Glomerular visceral epithelial cell (primary cell): ENCODE measurements at regions not wholly inside any gene's neighbourhood (a gene's known extent, or its start where the extent isn't known, plus 50 kb on each side); places are given as distances from the start of the nearest gene placed in this dataset.
"Not testable (repeated sequence)": the region's sequence is repeated elsewhere in the genome, so short reads cannot be mapped to it uniquely, and the experiment has no call there.

Experiments
- DNase-seq: peaks from one replicate; pipeline ENCODE4 v3.0.0-alpha.2; 2016; ENCODE audit errors: extremely low spot score

- no peak for DNase-seq
Measured at GRCh38 chr1:165147799-165148198, 208.7 kb downstream of the LMX1A start.

- DNase-seq = peak; percentile 21
Measured at GRCh38 chr1:165144757-165145397, 211.6 kb downstream of the LMX1A start.

- peak; percentile 5 for DNase-seq
Measured at GRCh38 chr1:165143437-165144065, 213.0 kb downstream of the LMX1A start.

DNA sequence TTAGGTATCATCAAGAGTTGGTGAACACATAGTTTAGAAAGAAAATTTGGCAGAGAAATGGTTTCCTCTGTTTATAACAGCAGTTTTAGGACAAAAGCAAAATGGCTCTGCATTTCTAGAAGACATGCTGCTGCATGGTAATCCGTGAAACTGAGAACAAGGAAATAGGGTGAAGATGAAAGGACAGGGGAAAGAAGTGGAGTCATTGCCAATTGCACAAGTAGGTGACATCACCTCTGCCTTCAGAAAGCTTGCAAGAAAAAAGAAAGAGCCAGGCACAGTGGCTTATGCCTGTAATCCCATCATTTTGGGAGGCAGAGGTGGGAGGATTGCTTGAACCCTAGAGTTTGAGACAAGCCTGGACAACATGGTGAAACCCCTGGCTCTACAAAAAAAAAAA, 217.6 kb downstream of the LMX1A start:
- no peak for DNase-seq

GRCh38 chr1:165137551-165138316, 218.8 kb downstream of the LMX1A start:
- DNase-seq = no peak

- no peak for DNase-seq
Measured at GRCh38 chr1:165134431-165134830, 222.1 kb downstream of the LMX1A start.

DNA sequence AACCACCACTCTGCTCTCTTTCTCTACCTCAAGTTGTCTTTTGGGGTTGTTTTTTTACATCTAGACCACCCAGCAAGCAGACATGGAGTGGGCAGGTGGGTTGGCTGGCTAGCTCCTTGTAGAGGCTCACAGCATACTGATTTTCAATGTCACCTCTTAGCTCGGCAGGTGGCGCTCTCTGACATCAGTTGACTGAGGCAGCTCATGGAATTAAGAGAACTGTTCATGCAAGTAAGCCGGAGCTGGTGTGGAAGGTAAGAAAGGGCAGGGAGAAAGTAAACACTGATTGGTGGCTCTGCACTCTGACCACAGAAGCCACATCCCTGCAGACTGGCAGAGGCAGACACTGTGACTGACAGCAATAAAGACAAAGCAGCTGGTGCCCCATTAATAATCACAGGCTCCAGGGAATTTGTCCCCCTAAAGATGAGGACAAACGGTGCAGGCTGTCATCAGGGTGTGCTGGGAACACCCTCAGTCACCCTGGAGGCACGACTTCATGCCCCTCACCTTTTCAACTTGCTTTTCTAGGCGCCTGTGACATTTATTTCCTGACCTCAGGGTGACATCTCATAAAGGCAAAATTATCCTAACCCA, 226.8 kb downstream of the LMX1A start:
- peak; percentile 30 for DNase-seq

- no peak for DNase-seq
Measured at GRCh38 chr1:165124772-165125171, 231.7 kb downstream of the LMX1A start.

GRCh38 chr1:165119086-165119485, 237.4 kb downstream of the LMX1A start:
- DNase-seq = no peak

DNA sequence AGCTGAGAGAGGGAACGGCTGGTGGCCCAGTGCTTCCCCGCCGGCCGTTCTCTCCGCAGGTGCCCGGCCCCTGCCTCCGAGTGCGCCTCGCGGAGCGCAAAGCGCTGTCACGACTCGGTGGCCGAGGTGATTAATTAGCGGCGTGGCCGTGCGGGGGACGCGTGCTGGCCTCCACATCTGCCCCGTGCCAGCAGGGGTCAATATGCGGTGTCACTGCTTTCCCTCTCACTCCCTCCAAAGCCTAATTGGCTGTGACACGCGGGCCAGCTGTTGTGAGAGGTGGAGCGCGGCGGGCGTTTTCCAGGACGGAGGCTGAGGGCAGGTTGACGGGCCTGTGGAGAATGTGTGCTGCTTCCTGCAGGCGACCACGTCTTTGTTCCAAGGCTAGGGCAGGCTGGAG, 239.0 kb downstream of the LMX1A start:
- no peak for DNase-seq

GRCh38 chr1:165116732-165117131, 239.8 kb downstream of the LMX1A start:
- DNase-seq = peak; percentile 34

GRCh38 chr1:165116171-165116570, 240.3 kb downstream of the LMX1A start:
- no peak for DNase-seq

GRCh38 chr1:165114889-165115285, 241.6 kb downstream of the LMX1A start:
- DNase-seq = no peak

DNA sequence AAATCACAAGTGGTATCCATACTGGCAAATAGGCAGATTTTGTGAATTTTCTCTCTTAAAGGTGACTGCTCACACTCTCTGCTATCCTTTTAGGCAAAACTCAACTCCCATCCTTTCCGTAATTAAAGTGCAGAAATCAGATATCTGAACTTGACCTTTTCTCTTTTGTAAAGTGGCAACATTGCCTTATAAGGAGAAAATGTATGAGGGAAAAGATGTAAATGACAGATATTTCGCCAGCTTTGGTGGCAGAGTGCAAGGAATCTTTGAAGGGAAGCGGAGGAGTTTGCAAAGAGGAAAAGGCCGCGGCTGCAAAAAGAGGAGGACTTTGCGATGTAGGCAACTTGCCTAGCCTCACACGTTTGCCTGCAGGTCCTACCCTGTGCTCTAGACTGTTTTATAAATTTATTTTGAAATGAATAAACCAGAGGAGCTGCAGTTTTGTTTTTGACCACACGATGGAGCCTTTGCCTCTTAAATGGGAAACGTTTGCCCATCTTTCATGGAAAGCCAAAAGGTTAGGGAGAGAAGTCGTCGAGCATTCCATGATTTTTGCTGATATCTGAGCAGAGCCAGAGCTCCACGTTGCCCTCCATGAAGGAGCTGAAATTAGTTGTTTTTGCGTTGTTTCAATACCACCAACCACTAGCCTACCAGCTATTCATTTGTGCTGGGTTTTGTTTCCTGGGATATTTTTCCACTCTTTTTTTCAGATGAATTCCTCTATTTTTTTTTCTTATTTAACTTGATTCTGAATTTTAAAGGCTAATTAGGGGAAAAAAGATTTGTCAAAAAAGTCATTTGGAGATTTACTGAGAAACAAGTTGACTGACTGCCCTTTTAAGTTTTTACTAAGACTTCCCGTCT, 242.3 kb downstream of the LMX1A start:
- DNase-seq = peak; percentile 49

DNA sequence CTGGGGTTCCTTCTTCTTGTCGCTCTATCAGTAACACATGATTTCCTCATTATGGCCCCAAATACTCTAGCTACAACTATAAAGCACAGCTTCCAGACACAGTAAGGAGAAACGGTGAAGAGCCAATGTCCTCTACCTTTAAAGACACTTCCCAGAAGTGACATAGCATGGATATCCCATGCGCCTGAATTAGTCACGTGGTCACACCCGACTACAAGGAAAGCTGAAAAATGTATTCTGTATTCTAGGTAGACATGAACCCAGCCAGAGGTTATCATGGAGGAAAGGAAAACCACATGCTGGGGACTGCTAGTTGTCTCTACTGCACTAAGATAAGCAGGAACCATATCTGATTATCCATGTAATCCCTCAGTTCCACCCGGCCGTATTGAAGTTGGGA, 244.3 kb downstream of the LMX1A start:
- DNase-seq = no peak

DNA sequence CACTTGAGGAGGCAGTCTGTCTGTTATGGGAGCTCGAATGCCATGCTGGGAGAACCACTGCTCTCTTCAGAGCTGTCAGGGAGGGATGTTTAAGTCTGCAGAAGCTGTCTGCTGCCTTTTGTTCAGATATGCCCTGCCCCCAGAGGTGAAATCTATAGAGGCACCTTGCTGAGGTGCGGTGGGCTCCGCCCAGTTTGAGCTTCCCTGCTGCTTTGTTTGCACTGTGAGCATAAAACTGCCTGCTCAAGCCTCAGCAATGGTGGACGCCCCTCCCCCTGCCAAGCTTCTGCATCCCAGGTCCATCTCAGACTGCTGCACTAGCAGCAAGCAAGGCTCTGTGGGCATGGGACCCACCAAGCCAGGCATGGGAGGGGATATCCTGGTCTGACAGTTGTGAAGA, 247.5 kb downstream of the LMX1A start:
- DNase-seq = no peak

DNA sequence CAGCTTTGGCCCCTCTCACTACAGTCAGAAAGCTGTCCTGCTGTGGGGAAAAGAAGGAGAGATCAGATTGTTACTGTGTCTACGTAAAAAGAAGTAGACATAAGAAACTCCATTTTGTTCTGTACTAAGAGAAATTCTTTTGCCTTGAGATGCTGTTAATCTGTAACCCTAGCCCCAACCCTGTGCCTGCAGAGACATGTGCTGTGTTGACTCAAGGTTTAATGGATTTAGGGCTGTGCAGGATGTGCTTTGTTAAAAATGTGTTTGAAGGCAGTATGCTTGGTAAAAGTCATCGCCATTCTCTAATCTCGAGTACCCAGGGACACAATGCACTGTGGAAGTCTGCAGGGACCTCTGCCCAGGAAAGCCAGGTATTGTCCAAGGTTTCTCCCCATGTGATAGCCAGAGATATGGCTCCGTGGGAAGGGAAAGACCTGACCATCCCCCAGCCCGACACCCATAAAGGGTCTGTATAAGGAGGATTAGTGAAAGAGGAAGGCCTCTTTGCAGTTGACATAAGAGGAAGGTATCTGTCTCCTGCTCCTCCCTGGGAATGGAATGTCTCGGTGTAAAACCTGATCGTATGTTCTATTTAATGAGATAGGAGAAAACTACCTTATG, 263.9 kb downstream of the LMX1A start:
- not testable (repeated sequence) for DNase-seq

DNA sequence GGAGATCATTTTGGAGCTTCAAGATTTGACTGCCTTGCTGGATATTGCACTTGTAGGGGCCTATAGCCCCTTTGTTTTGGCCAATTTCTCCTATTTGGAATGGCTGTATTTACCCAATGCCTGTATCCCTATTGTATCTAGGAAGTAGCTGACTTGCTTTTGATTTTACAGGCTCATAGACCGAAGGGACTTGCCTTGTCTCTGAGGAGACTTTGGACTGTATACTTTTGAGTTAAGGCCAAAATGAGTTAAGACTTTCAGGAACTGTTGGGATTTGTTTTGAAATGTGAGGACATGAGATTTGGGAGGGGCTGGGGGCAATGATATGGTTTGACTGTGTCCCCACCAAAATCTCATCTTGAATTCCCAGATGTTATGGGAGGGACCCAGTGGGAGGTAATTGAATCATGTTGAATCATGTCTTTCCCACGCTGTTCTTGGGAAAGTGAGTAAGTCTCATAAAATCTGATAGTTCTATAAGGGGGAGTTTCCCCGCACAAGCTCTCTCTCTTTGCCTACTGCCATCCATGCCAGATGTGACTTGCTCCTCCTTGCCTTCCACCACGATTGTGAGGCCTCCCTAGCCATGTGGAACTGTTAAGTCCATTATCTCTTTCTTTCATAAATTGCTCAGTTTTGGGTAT, 276.1 kb downstream of the LMX1A start:
- DNase-seq = no peak

DNA sequence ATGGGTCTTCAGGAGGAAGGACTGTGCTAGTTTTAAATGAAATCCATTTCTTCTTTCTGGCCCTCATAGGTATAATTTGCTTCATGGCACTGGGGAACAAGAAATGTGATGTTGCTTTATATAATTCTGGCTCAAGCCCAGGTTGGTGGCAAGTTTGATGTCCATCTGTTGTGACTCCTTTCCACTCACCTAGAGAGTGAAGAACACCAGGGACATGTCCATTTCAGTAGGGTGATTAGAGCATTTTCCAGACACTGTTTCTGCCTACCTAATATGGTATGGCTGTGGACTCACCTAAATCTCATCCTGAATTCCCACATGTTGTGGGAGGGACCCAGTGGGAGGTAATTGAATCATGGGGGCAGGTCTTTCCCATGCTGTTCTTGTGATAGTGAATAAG, 278.1 kb downstream of the LMX1A start:
- DNase-seq = no peak

GRCh38 chr1:165075725-165076370, 280.7 kb downstream of the LMX1A start:
- peak; percentile 11 for DNase-seq
